Neural progenitor cell (in vitro differentiated cells): ENCODE measurements at regions not wholly inside any gene's neighbourhood (a gene's known extent, or its start where the extent isn't known, plus 50 kb on each side); places are given as distances from the start of the nearest gene placed in this dataset.

Source experiments
- DNase-seq: peaks from one replicate; pipeline ENCODE4 v3.0.0-alpha.2; 2016; ENCODE audit warnings: low spot score
- H2AFZ ChIP-seq: fragments of 200-600 bp; sonication (generic); replicated peaks from 2 replicates; pipeline ENCODE4 v1.6.1; 2016; ENCODE audit warnings: antibody characterized with exemption
- H3F3A ChIP-seq: fragments of 200-600 bp; sonication (generic); 2 replicates; pipeline ENCODE4 v1.6.1; 2016; ENCODE audit warnings: antibody characterized with exemption, low read depth
- H3K27ac ChIP-seq: fragments of 200-600 bp; sonication (generic); 2 replicates; pipeline ENCODE4 v1.5.1; 2016; ENCODE audit warnings: mild to moderate bottlenecking
- H3K27me3 ChIP-seq: fragments of 200-600 bp; sonication (generic); 2 replicates; pipeline ENCODE4 v1.6.1; 2016; ENCODE audit warnings: mild to moderate bottlenecking, moderate library complexity
- H3K36me3 ChIP-seq: fragments of 200-600 bp; sonication (generic); 2 replicates; pipeline ENCODE4 v1.5.1; 2016
- H3K4me1 ChIP-seq: fragments of 200-600 bp; sonication (generic); 2 replicates; pipeline ENCODE4 v1.6.1; 2016; ENCODE audit warnings: mixed run types
- H3K4me2 ChIP-seq: fragments of 200-600 bp; sonication (generic); 2 replicates; pipeline ENCODE4 v1.6.1; 2016
- H3K4me3 ChIP-seq: fragments of 200-600 bp; sonication (generic); 2 replicates; pipeline ENCODE4 v1.5.1; 2016
- H3K79me2 ChIP-seq: fragments of 200-600 bp; sonication (generic); 2 replicates; pipeline ENCODE4 v1.6.1; 2016; ENCODE audit warnings: low read depth
- H3K9ac ChIP-seq: fragments of 200-600 bp; sonication (generic); 2 replicates; pipeline ENCODE4 v1.6.1; 2016
- H3K9me3 ChIP-seq: fragments of 200-600 bp; sonication (generic); 2 replicates; pipeline ENCODE4 v1.5.1; 2016; ENCODE audit warnings: low read depth
- H4K20me1 ChIP-seq: fragments of 200-600 bp; sonication (generic); 2 replicates; pipeline ENCODE4 v1.6.1; 2016; ENCODE audit warnings: low read depth
- H3K27ac Mint-ChIP-seq: 3 replicates; pipeline ENCODE4 v1.8.0; 2021; ENCODE audit warnings: mixed read lengths
- H3K27me3 Mint-ChIP-seq: 2 replicates; pipeline ENCODE4 v1.8.0; 2022; ENCODE audit warnings: low read depth, mild to moderate bottlenecking, inconsistent platforms, moderate library complexity, mixed read lengths; ENCODE audit not compliant: insufficient read depth
- H3K36me3 Mint-ChIP-seq: 3 replicates; pipeline ENCODE4 v1.8.0; 2021; ENCODE audit warnings: mixed read lengths
- H3K4me1 Mint-ChIP-seq: 3 replicates; pipeline ENCODE4 v1.8.0; 2021; ENCODE audit warnings: mixed read lengths
- H3K4me3 Mint-ChIP-seq: 3 replicates; pipeline ENCODE4 v1.8.0; 2021; ENCODE audit warnings: mild to moderate bottlenecking, moderate library complexity, mixed read lengths
- H3K9me3 Mint-ChIP-seq: 3 replicates; pipeline ENCODE4 v1.8.0; 2020; ENCODE audit warnings: mixed read lengths
- EZH2 ChIP-seq: fragments of 200-600 bp; sonication (generic); IDR thresholded peaks from 2 replicates; pipeline ENCODE4 v1.6.1; 2017; ENCODE audit warnings: antibody characterized with exemption, mild to moderate bottlenecking, moderate library complexity
- EZH2phosphoT487 ChIP-seq: fragments of 200-600 bp; sonication (generic); IDR thresholded peaks from 2 replicates; pipeline ENCODE4 v1.6.1; 2017; ENCODE audit warnings: antibody characterized with exemption
- TF ChIP-seq, protein P1 (sequence below): fragments of 200-600 bp; sonication (generic); IDR thresholded peaks from 2 replicates; pipeline ENCODE4 v1.5.1; 2017; ENCODE audit warnings: antibody characterized with exemption, mild to moderate bottlenecking

DNA sequence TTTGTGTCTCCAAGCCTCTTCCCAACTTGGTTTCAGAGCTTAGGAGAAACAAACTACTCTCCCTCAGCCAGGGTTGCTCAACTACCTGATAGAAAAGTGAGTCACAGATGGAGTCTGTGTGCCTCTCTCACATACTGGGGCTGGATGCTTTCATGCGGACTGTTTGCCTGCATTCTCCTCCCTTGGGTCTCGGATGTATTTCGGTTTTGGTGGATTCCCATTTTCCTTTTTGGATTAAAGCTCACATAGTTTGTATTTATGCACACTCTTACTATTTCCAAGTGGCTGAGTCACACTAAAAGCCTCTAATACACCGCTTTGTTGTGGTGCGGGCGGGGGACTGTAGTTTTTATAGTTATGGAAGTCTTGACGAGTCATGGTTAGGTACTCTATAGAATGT, 505.4 kb downstream of the LRFN5 start:
- Mint-ChIP-seq H3K36me3 (no peaks in the 10 kb centered on the region), H3K9me3 (peaks cover 22% of the 10 kb centered on the region), H3K27me3 (no peaks in the 10 kb centered on the region), H3K4me1 (no peaks in the 10 kb centered on the region), H3K4me3 (no peak overlapping the region), H3K27ac (no peak overlapping the region)
- H3K9me3 ChIP-seq: peaks cover 5% of the 10 kb centered on the region
- no peak overlapping the region for H3K4me3 ChIP-seq
- H3K27me3 ChIP-seq: no peaks in the 10 kb centered on the region
- H3K4me1 ChIP-seq: no peaks in the 10 kb centered on the region
- no peaks in the 10 kb centered on the region for H3K36me3 ChIP-seq
- H3F3A ChIP-seq: no peaks in the 10 kb centered on the region
- H4K20me1 ChIP-seq: no peaks in the 10 kb centered on the region
- no peak for DNase-seq
- H3K9ac ChIP-seq: no peak overlapping the region
- H2AFZ ChIP-seq: no peak overlapping the region
- H3K4me2 ChIP-seq: no peak overlapping the region
- H3K79me2 ChIP-seq: no peaks in the 10 kb centered on the region
- H3K27ac ChIP-seq: no peak overlapping the region
- TF ChIP-seq EZH2phosphoT487 (no peak), EZH2 (no peak)
- TF ChIP-seq, protein P1, sequence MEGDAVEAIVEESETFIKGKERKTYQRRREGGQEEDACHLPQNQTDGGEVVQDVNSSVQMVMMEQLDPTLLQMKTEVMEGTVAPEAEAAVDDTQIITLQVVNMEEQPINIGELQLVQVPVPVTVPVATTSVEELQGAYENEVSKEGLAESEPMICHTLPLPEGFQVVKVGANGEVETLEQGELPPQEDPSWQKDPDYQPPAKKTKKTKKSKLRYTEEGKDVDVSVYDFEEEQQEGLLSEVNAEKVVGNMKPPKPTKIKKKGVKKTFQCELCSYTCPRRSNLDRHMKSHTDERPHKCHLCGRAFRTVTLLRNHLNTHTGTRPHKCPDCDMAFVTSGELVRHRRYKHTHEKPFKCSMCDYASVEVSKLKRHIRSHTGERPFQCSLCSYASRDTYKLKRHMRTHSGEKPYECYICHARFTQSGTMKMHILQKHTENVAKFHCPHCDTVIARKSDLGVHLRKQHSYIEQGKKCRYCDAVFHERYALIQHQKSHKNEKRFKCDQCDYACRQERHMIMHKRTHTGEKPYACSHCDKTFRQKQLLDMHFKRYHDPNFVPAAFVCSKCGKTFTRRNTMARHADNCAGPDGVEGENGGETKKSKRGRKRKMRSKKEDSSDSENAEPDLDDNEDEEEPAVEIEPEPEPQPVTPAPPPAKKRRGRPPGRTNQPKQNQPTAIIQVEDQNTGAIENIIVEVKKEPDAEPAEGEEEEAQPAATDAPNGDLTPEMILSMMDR: no peak

GRCh38 chr14:42111355-42111754, 504.7 kb downstream of the LRFN5 start:
- Histone ChIP-seq H3F3A (no peaks in the 10 kb centered on the region), H3K27ac (no peak overlapping the region), H3K36me3 (no peaks in the 10 kb centered on the region), H3K79me2 (no peaks in the 10 kb centered on the region), H2AFZ (no peak overlapping the region), H3K4me2 (no peak overlapping the region), H3K4me1 (no peaks in the 10 kb centered on the region), H4K20me1 (no peaks in the 10 kb centered on the region), H3K27me3 (no peaks in the 10 kb centered on the region), H3K4me3 (no peak overlapping the region), H3K9ac (no peak overlapping the region), H3K9me3 (peaks cover 5% of the 10 kb centered on the region)
- Mint-ChIP-seq H3K27me3 (no peaks in the 10 kb centered on the region), H3K9me3 (peaks cover 22% of the 10 kb centered on the region), H3K27ac (no peak overlapping the region), H3K4me1 (no peaks in the 10 kb centered on the region), H3K4me3 (no peak overlapping the region), H3K36me3 (no peaks in the 10 kb centered on the region)
- no peak for TF ChIP-seq EZH2phosphoT487
- TF ChIP-seq EZH2: no peak
- TF ChIP-seq, protein P1: no peak
- DNase-seq: no peak

DNA sequence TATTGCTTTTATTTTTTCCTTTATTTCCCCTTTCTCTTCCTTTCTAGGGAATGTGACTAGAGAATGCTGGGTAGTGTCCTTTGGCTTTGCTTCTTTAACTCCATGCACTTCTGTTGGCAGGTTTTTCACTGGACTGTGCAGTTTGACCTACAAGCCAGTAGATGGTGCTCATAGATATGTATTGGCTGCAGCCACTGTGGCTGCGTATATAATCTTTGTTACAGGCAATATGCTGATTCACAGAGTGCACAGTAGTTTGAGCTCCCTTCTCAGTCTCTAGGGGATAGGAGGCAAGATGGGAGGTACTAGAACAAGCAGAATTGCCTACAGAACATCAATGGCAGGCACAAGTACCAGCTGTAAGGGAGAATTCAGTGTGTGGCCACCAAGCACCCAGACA, 503.5 kb downstream of the LRFN5 start:
- H3K36me3 ChIP-seq: no peaks in the 10 kb centered on the region
- Mint-ChIP-seq H3K36me3 (no peaks in the 10 kb centered on the region), H3K27ac (no peak overlapping the region), H3K9me3 (peaks cover 22% of the 10 kb centered on the region), H3K27me3 (no peaks in the 10 kb centered on the region), H3K4me1 (no peaks in the 10 kb centered on the region), H3K4me3 (no peak overlapping the region)
- H3K4me2 ChIP-seq: no peak overlapping the region
- no peaks in the 10 kb centered on the region for H3K27me3 ChIP-seq
- H3F3A ChIP-seq: no peaks in the 10 kb centered on the region
- peak overlapping the region; percentile 93 for H2AFZ ChIP-seq
- peak; percentile 55 for DNase-seq
- H3K27ac ChIP-seq: no peak overlapping the region
- H3K79me2 ChIP-seq: no peaks in the 10 kb centered on the region
- H4K20me1 ChIP-seq: no peaks in the 10 kb centered on the region
- H3K9me3 ChIP-seq: peaks cover 5% of the 10 kb centered on the region
- H3K9ac ChIP-seq: no peak overlapping the region
- H3K4me1 ChIP-seq: no peaks in the 10 kb centered on the region
- TF ChIP-seq EZH2 (no peak), EZH2phosphoT487 (no peak)
- TF ChIP-seq, protein P1: peak; percentile 64
- no peak overlapping the region for H3K4me3 ChIP-seq

DNA sequence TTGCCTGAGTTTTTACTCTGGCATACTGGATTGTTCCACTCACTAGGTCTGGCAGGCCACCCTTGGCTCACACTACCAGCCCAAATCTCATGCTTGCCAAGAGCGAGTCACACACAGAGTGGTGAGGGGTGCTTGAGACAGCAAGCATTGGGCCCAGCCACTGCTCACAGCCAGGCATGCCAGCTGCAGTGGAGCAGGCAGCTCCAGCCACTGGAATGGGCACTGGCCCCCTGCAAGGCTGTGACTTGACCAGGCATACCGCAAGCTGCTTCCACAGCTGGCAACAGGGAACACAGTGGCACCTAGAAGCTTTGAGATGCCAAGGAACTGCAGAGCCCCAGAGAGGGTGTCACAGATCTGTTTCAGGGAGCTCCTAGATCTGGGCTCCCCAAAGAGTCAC, 488.5 kb downstream of the LRFN5 start:
- Histone ChIP-seq H3K27me3 (no peaks in the 10 kb centered on the region), H4K20me1 (no peaks in the 10 kb centered on the region), H3K9me3 (no peaks in the 10 kb centered on the region), H3K79me2 (no peaks in the 10 kb centered on the region), H3K9ac (no peak overlapping the region), H3K36me3 (no peaks in the 10 kb centered on the region), H3F3A (no peaks in the 10 kb centered on the region), H3K4me2 (no peak overlapping the region), H3K4me1 (no peaks in the 10 kb centered on the region), H3K4me3 (no peak overlapping the region), H2AFZ (no peak overlapping the region), H3K27ac (no peak overlapping the region)
- Mint-ChIP-seq H3K9me3 (no peaks in the 10 kb centered on the region), H3K4me3 (no peak overlapping the region), H3K27me3 (no peaks in the 10 kb centered on the region), H3K4me1 (no peaks in the 10 kb centered on the region), H3K27ac (no peak overlapping the region), H3K36me3 (no peaks in the 10 kb centered on the region)
- no peak for DNase-seq
- no peak for TF ChIP-seq EZH2phosphoT487
- TF ChIP-seq, protein P1: no peak
- no peak for TF ChIP-seq EZH2
